ENCODE measurements at regions not wholly inside any gene's neighbourhood (a gene's known extent, or its start where the extent isn't known, plus 50 kb on each side); places are given as distances from the start of the nearest gene placed in this dataset.

DNA sequence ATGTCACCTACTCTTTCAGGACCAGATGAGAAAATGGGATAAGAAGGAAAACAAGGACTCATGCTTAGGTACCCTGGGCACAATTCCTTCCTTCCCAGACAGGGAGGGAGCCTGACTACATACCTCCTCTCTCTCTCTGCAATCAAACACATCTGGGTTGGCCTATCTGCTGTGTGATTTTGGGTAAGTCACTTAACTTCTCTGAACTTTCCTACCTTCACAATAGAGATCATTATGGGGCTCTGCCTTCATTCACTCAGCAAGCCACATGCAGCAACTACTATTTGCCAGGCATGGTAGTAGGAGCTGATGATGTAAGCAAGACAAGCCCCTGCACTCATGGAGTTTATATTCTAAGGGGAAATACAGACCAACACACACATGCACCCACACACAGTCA lies 251.2 kb downstream of the SHQ1 start:
- H3K4me3 ChIP-seq (replicated peaks in 1 of 3; ENCODE audit: insufficient read depth in 1 of 3, low read depth in 1 of 3, low read length in 3 of 3): no peak overlapping the region
- no peaks in the 10 kb centered on the region for H3K4me1 ChIP-seq (ENCODE audit: control insufficient read depth, extremely low read depth, insufficient read depth, low read length)
- BruUV-seq (replicated peaks): no TSS peak
- ChIA-PET CTCF (interaction anchor here (0.8 kb wide), 1 partner anchor 225 kb away, joined by 3 read pairs; no protein-coding TSS in a partner anchor), POLR2A (no interaction called here)
- no peak overlapping the region for H3K9ac ChIP-seq (replicated peaks; ENCODE audit: extremely low read depth, insufficient read depth, low read length)
- H3K9me1 ChIP-seq (replicated peaks; ENCODE audit: control insufficient read depth, extremely low read depth, insufficient read depth, low read length): no peaks in the 10 kb centered on the region
- H2AFZ ChIP-seq (ENCODE audit: low read depth, low read length): no peak overlapping the region
- no peak for TF ChIP-seq FOS (IDR thresholded peaks at IDR 0.05; ENCODE audit: borderline replicate concordance, insufficient read depth, low read length)
- TF ChIP-seq GATA2 (IDR thresholded peaks at IDR 0.05; ENCODE audit: insufficient read depth, insufficient read length, low read depth, low read length): no peak
- no peak for TF ChIP-seq POLR2A (IDR thresholded peaks at IDR 0.05; ENCODE audit: low read depth, low read length)
- no peak for TF ChIP-seq EZH2 (IDR thresholded peaks at IDR 0.05; ENCODE audit: borderline replicate concordance, low read depth, low read length, severe bottlenecking)
- no peaks in the 10 kb centered on the region for H3K36me3 ChIP-seq (ENCODE audit: control insufficient read depth in 2 of 2, extremely low read depth in 1 of 2, insufficient read depth in 2 of 2, low read length in 2 of 2)
- no peak for FAIRE-seq
- no peak for DNase-seq (ENCODE audit: low read depth, low spot score)
- H4K20me1 ChIP-seq (replicated peaks; ENCODE audit: control insufficient read depth, extremely low read depth, insufficient read depth, low read length): no peaks in the 10 kb centered on the region
- H3K27ac ChIP-seq (ENCODE audit: insufficient read depth, low read depth, low read length): no peak overlapping the region
- no peaks in the 10 kb centered on the region for H3K9me3 ChIP-seq (replicated peaks; ENCODE audit: control insufficient read depth, insufficient read depth, low read length)
- H3K4me2 ChIP-seq (ENCODE audit: insufficient read depth, low read length): no peak overlapping the region
- intact Hi-C loops (cut with micrococcal nuclease): no loop called here
- H3K79me2 ChIP-seq (ENCODE audit: control insufficient read depth, insufficient read depth, low read length): no peaks in the 10 kb centered on the region
- dilution Hi-C loops (cut with MboI; ENCODE audit: extremely low pct_ligation_motif_present, low sequenced_read_pairs): no loop called here
- H3K27me3 ChIP-seq (ENCODE audit: control insufficient read depth in 2 of 2, insufficient read depth in 2 of 2, low read length in 2 of 2): no peaks in the 10 kb centered on the region

DNA sequence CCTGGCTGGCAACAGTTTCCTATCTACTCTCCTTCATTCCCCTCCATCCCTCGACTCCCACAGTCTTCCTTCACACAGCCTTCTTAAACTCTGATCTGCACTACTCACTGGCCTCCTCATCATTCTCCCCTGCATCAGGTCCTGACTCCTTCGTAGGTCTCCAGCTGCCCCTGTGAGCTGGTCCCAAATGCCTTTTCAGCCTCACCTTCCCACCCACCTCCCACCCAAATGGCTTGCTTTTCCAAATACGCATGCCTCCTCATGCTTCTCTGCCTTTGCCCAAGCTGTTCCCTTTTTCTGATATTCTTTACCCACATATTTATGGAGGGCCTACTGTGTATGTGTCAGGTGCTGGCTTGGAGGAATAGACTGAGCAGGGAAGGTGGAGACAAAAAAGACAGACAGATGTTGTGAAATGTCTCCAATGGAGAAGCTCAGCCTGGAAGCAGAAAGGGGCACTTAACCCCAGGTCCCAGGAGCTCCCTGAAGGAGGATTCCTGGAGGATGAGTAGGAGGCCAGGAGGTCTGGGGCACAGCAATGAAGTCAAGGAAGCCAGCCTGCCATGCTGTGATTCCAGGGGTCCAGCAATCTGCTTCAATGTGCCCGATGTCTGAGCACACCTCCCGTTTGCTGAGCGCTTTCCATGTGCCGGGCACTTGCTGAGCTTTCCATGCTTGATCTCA lies 252.2 kb downstream of the SHQ1 start:
- DNase-seq (ENCODE audit: low read depth, low spot score) (no peak), FAIRE-seq (no peak)
- intact Hi-C loops (cut with micrococcal nuclease): no loop called here
- no peak overlapping the region for H2AFZ ChIP-seq (ENCODE audit: low read depth, low read length)
- H3K4me2 ChIP-seq (ENCODE audit: insufficient read depth, low read length): no peak overlapping the region
- no peaks in the 10 kb centered on the region for H3K4me1 ChIP-seq (ENCODE audit: control insufficient read depth, extremely low read depth, insufficient read depth, low read length)
- no peak overlapping the region for H3K9ac ChIP-seq (replicated peaks; ENCODE audit: extremely low read depth, insufficient read depth, low read length)
- dilution Hi-C loops (cut with MboI; ENCODE audit: extremely low pct_ligation_motif_present, low sequenced_read_pairs): no loop called here
- no peaks in the 10 kb centered on the region for H3K27me3 ChIP-seq (ENCODE audit: control insufficient read depth in 2 of 2, insufficient read depth in 2 of 2, low read length in 2 of 2)
- H3K27ac ChIP-seq (ENCODE audit: insufficient read depth, low read depth, low read length): no peak overlapping the region
- BruUV-seq (replicated peaks): no TSS peak
- TF ChIP-seq POLR2AphosphoS5 (IDR thresholded peaks at IDR 0.05; ENCODE audit: insufficient read depth, low read depth, low read length): no peak
- TF ChIP-seq, protein P1, sequence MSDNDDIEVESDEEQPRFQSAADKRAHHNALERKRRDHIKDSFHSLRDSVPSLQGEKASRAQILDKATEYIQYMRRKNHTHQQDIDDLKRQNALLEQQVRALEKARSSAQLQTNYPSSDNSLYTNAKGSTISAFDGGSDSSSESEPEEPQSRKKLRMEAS (IDR thresholded peaks at IDR 0.05; ENCODE audit: insufficient read depth, insufficient read length): no peak
- no peak for TF ChIP-seq FOS (IDR thresholded peaks at IDR 0.05; ENCODE audit: borderline replicate concordance, insufficient read depth, low read length)
- TF ChIP-seq, protein P2, sequence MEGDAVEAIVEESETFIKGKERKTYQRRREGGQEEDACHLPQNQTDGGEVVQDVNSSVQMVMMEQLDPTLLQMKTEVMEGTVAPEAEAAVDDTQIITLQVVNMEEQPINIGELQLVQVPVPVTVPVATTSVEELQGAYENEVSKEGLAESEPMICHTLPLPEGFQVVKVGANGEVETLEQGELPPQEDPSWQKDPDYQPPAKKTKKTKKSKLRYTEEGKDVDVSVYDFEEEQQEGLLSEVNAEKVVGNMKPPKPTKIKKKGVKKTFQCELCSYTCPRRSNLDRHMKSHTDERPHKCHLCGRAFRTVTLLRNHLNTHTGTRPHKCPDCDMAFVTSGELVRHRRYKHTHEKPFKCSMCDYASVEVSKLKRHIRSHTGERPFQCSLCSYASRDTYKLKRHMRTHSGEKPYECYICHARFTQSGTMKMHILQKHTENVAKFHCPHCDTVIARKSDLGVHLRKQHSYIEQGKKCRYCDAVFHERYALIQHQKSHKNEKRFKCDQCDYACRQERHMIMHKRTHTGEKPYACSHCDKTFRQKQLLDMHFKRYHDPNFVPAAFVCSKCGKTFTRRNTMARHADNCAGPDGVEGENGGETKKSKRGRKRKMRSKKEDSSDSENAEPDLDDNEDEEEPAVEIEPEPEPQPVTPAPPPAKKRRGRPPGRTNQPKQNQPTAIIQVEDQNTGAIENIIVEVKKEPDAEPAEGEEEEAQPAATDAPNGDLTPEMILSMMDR (IDR thresholded peaks at IDR 0.05; ENCODE audit: extremely low read depth in 1 of 2, insufficient read depth in 1 of 2, low read depth in 1 of 2, low read length in 2 of 2): no peak
- no peak for TF ChIP-seq JUN (IDR thresholded peaks at IDR 0.05; ENCODE audit: borderline replicate concordance, insufficient read depth, insufficient read length, low read depth)
- no peak for TF ChIP-seq GATA2 (IDR thresholded peaks at IDR 0.05; ENCODE audit: insufficient read depth, insufficient read length, low read depth, low read length)
- TF ChIP-seq EZH2 (IDR thresholded peaks at IDR 0.05; ENCODE audit: borderline replicate concordance, low read depth, low read length, severe bottlenecking): no peak
- TF ChIP-seq MYC (IDR thresholded peaks at IDR 0.05; ENCODE audit: low read depth, low read length): no peak
- no peak for TF ChIP-seq POLR2A (IDR thresholded peaks at IDR 0.05; ENCODE audit: low read depth, low read length)
- ChIA-PET POLR2A (no interaction called here), CTCF (interaction anchor here (0.8 kb wide), 1 partner anchor 226 kb away, joined by 3 read pairs; no protein-coding TSS in a partner anchor)
- no peaks in the 10 kb centered on the region for H3K9me1 ChIP-seq (replicated peaks; ENCODE audit: control insufficient read depth, extremely low read depth, insufficient read depth, low read length)
- H3K4me3 ChIP-seq (replicated peaks in 1 of 3; ENCODE audit: insufficient read depth in 1 of 3, low read depth in 1 of 3, low read length in 3 of 3): no peak overlapping the region
- no peaks in the 10 kb centered on the region for H4K20me1 ChIP-seq (replicated peaks; ENCODE audit: control insufficient read depth, extremely low read depth, insufficient read depth, low read length)
- no peaks in the 10 kb centered on the region for H3K79me2 ChIP-seq (ENCODE audit: control insufficient read depth, insufficient read depth, low read length)
- H3K9me3 ChIP-seq (replicated peaks; ENCODE audit: control insufficient read depth, insufficient read depth, low read length): no peaks in the 10 kb centered on the region
- H3K36me3 ChIP-seq (ENCODE audit: control insufficient read depth in 2 of 2, extremely low read depth in 1 of 2, insufficient read depth in 2 of 2, low read length in 2 of 2): no peaks in the 10 kb centered on the region

All from endothelial cell of umbilical vein (primary cell).